SK-N-SH treated with all-trans-retinoic acid at 6 μM for 48 hours (cell line): ENCODE measurements at regions not wholly inside any gene's neighbourhood (a gene's known extent, or its start where the extent isn't known, plus 50 kb on each side); places are given as distances from the start of the nearest gene placed in this dataset.

Experiments
- ATAC-seq: fragments of 200-7000 bp; cut with Tn5 transposase; 3 replicates; pipeline ENCODE4 v1.9.1; 2020; ENCODE audit warnings: mild to moderate bottlenecking, moderate library complexity
- ARNTL ChIP-seq: fragments of 450-650 bp; formaldehyde crosslinking; IDR thresholded peaks from 2 replicates; pipeline ENCODE4 v1.5.0; 2020; ENCODE audit warnings: low read depth, mild to moderate bottlenecking, moderate library complexity, borderline replicate concordance
- BACH2 ChIP-seq: fragments of 250-450 bp; sonication (Bioruptor Pico); IDR thresholded peaks from 2 replicates; pipeline ENCODE4 v1.9.0; 2021; ENCODE audit warnings: mild to moderate bottlenecking, borderline replicate concordance
- CREB5 ChIP-seq: fragments of 250-450 bp; sonication (Bioruptor Pico); IDR thresholded peaks from 2 replicates; pipeline ENCODE4 v1.5.1; 2020; ENCODE audit warnings: low read depth, mild to moderate bottlenecking, moderate library complexity
- CSDC2 ChIP-seq: fragments of 250-450 bp; sonication (Bioruptor Pico); IDR thresholded peaks from 2 replicates; pipeline ENCODE4 v1.5.0; 2020; ENCODE audit warnings: mild to moderate bottlenecking, moderate library complexity
- CSRNP3 ChIP-seq: fragments of 250-450 bp; sonication (Bioruptor Pico); IDR thresholded peaks from 2 replicates; pipeline ENCODE4 v1.5.1; 2021; ENCODE audit warnings: mild to moderate bottlenecking, moderate library complexity
- ESRRG ChIP-seq: fragments of 250-450 bp; sonication (Bioruptor Pico); IDR thresholded peaks from 2 replicates; pipeline ENCODE4 v1.6.1; 2021; ENCODE audit warnings: mild to moderate bottlenecking
- GLIS3 ChIP-seq: fragments of 250-450 bp; sonication (Bioruptor Pico); IDR thresholded peaks from 2 replicates; pipeline ENCODE4 v1.5.0; 2020; ENCODE audit warnings: mild to moderate bottlenecking, moderate library complexity
- ISL1 ChIP-seq: fragments of 250-450 bp; sonication (Bioruptor Pico); IDR thresholded peaks from 2 replicates; pipeline ENCODE4 v2.1.2; 2022; ENCODE audit warnings: mild to moderate bottlenecking, moderate library complexity
- OSR1 ChIP-seq: fragments of 250-450 bp; sonication (Bioruptor Pico); IDR thresholded peaks from 2 replicates; pipeline ENCODE4 v1.8.0; 2022; ENCODE audit warnings: moderate library complexity, mild to moderate bottlenecking, inconsistent platforms
- PATZ1 ChIP-seq: fragments of 250-450 bp; sonication (Bioruptor Pico); IDR thresholded peaks from 2 replicates; pipeline ENCODE4 v1.8.0; 2020; ENCODE audit warnings: mild to moderate bottlenecking, moderate library complexity, borderline replicate concordance
- POU6F1 ChIP-seq: fragments of 250-450 bp; sonication (Bioruptor Pico); IDR thresholded peaks from 2 replicates; pipeline ENCODE4 v1.8.0; 2021; ENCODE audit warnings: low read depth, mild to moderate bottlenecking, moderate library complexity, borderline replicate concordance
- PPARA ChIP-seq: fragments of 250-450 bp; sonication (Bioruptor Pico); IDR thresholded peaks from 2 replicates; pipeline ENCODE4 v1.5.0; 2020; ENCODE audit warnings: mild to moderate bottlenecking, borderline replicate concordance
- RARB ChIP-seq: fragments of 250-450 bp; sonication (Bioruptor Pico); IDR thresholded peaks from 2 replicates; pipeline ENCODE4 v1.8.0; 2021; ENCODE audit warnings: mild to moderate bottlenecking, moderate library complexity
- SNAI2 ChIP-seq: fragments of 250-450 bp; sonication (Bioruptor Pico); IDR thresholded peaks from 2 replicates; pipeline ENCODE4 v1.5.0; 2020; ENCODE audit warnings: mild to moderate bottlenecking, moderate library complexity
- TCF4 ChIP-seq: fragments of 250-450 bp; sonication (Bioruptor Pico); IDR thresholded peaks from 2 replicates; pipeline ENCODE4 v1.8.0; 2021; ENCODE audit warnings: mild to moderate bottlenecking, moderate library complexity, borderline replicate concordance
- TSHZ2 ChIP-seq: fragments of 250-450 bp; sonication (Bioruptor Pico); IDR thresholded peaks from 2 replicates; pipeline ENCODE4 v1.5.0; 2020; ENCODE audit warnings: mild to moderate bottlenecking, moderate library complexity
- ZC3H10 ChIP-seq: fragments of 250-450 bp; sonication (Bioruptor Pico); IDR thresholded peaks from 2 replicates; pipeline ENCODE4 v1.5.1; 2021; ENCODE audit warnings: mild to moderate bottlenecking, moderate library complexity
- ZFP3 ChIP-seq: fragments of 250-450 bp; sonication (Bioruptor Pico); IDR thresholded peaks from 2 replicates; pipeline ENCODE4 v1.5.0; 2020; ENCODE audit warnings: mild to moderate bottlenecking, moderate library complexity
- ZFP30 ChIP-seq: fragments of 450-650 bp; formaldehyde crosslinking; IDR thresholded peaks from 2 replicates; pipeline ENCODE4 v1.5.0; 2022; ENCODE audit warnings: mild to moderate bottlenecking, moderate library complexity
- ZNF70 ChIP-seq: fragments of 450-650 bp; formaldehyde crosslinking; IDR thresholded peaks from 2 replicates; pipeline ENCODE4 v1.5.0; 2020; ENCODE audit warnings: mild to moderate bottlenecking, moderate library complexity

- no peak for ATAC-seq
- TF ChIP-seq BACH2 (CRISPR knock-in tag) (no peak), ZNF70 (CRISPR knock-in tag) (no peak), ESRRG (CRISPR knock-in tag) (no peak), ZC3H10 (CRISPR knock-in tag) (no peak), PPARA (no peak), ISL1 (CRISPR knock-in tag) (no peak), POU6F1 (CRISPR knock-in tag) (no peak), SNAI2 (CRISPR knock-in tag) (no peak), CSRNP3 (CRISPR knock-in tag) (no peak), PATZ1 (CRISPR knock-in tag) (no peak), TSHZ2 (CRISPR knock-in tag) (no peak), ARNTL (CRISPR knock-in tag) (no peak), ZFP3 (no peak), CREB5 (CRISPR knock-in tag) (no peak), TCF4 (no peak), GLIS3 (CRISPR knock-in tag) (no peak), CSDC2 (CRISPR knock-in tag) (no peak), OSR1 (no peak)
Observed at GRCh38 chr1:170303034-170303433, 157.3 kb downstream of the NTMT2 start.

GRCh38 chr1:170305777-170306512, 160.2 kb downstream of the NTMT2 start:
- no peak for TF ChIP-seq POU6F1 (CRISPR knock-in tag)
- no peak for TF ChIP-seq TSHZ2 (CRISPR knock-in tag)
- no peak for TF ChIP-seq ZNF70 (CRISPR knock-in tag)
- TF ChIP-seq PPARA, result no peak
- no peak for TF ChIP-seq RARB (CRISPR knock-in tag)
- TF ChIP-seq ZFP30 (CRISPR knock-in tag), result no peak
- TF ChIP-seq, all 23 proteins: peak for 0
- ATAC-seq, result no peak
